ENCODE measurements at regions not wholly inside any gene's neighbourhood (a gene's known extent, or its start where the extent isn't known, plus 50 kb on each side); places are given as distances from the start of the nearest gene placed in this dataset.

GRCh38 chr5:158537366-158537765 is 562.4 kb downstream of the EBF1 start:
- intact Hi-C loops (cut with micrococcal nuclease; ENCODE audit: unreplicated experiment) = no loop called here
- Histone ChIP-seq H3K4me2 (ENCODE audit: low read depth, low read length) (no peak overlapping the region), H4K20me1 (ENCODE audit: insufficient read depth, low read length) (no peaks in the 10 kb centered on the region), H3K27ac (ENCODE audit: extremely low read length, insufficient read depth, low read length) (no peak overlapping the region), H3K4me1 (ENCODE audit: insufficient read depth, low read length) (no peaks in the 10 kb centered on the region), H3K4me3 (replicated peaks in 1 of 3; ENCODE audit: insufficient read depth in 1 of 3, low read depth in 2 of 3, low read length in 3 of 3) (no peak overlapping the region), H3K36me3 (replicated peaks in 1 of 2; ENCODE audit: control insufficient read depth in 1 of 2, insufficient read depth in 2 of 2, low read length in 2 of 2) (no peaks in the 10 kb centered on the region), H3K9ac (ENCODE audit: insufficient read depth, low read depth, low read length) (no peak overlapping the region), H3K9me3 (ENCODE audit: low read length) (no peaks in the 10 kb centered on the region), H2AFZ (ENCODE audit: low read length) (no peak overlapping the region), H3K79me2 (ENCODE audit: insufficient read depth, low read length) (no peaks in the 10 kb centered on the region), H3K27me3 (ENCODE audit: control insufficient read depth in 1 of 2, insufficient read depth in 2 of 2, low read length in 2 of 2) (no peaks in the 10 kb centered on the region)
- CTCF ChIA-PET (ENCODE audit: low intra/inter-chr PET ratio, low total read pairs) = no interaction called here
- FAIRE-seq (no peak), DNase-seq (ENCODE audit: low spot score) (no peak), ATAC-seq (no peak)
- POLR2A ChIA-PET = no interaction called here
- 18% methylated on average over 2 of the region's 2 CpGs for WGBS (ENCODE audit: low lambda C conversion rate)
- in situ Hi-C loops (cut with HindIII; ENCODE audit: extremely low pct_ligation_motif_present, low pct_unique_long_range_greater_than_20kb) = no loop called here
- BruUV-seq (replicated peaks) = no TSS peak
- TF ChIP-seq, protein P1, sequence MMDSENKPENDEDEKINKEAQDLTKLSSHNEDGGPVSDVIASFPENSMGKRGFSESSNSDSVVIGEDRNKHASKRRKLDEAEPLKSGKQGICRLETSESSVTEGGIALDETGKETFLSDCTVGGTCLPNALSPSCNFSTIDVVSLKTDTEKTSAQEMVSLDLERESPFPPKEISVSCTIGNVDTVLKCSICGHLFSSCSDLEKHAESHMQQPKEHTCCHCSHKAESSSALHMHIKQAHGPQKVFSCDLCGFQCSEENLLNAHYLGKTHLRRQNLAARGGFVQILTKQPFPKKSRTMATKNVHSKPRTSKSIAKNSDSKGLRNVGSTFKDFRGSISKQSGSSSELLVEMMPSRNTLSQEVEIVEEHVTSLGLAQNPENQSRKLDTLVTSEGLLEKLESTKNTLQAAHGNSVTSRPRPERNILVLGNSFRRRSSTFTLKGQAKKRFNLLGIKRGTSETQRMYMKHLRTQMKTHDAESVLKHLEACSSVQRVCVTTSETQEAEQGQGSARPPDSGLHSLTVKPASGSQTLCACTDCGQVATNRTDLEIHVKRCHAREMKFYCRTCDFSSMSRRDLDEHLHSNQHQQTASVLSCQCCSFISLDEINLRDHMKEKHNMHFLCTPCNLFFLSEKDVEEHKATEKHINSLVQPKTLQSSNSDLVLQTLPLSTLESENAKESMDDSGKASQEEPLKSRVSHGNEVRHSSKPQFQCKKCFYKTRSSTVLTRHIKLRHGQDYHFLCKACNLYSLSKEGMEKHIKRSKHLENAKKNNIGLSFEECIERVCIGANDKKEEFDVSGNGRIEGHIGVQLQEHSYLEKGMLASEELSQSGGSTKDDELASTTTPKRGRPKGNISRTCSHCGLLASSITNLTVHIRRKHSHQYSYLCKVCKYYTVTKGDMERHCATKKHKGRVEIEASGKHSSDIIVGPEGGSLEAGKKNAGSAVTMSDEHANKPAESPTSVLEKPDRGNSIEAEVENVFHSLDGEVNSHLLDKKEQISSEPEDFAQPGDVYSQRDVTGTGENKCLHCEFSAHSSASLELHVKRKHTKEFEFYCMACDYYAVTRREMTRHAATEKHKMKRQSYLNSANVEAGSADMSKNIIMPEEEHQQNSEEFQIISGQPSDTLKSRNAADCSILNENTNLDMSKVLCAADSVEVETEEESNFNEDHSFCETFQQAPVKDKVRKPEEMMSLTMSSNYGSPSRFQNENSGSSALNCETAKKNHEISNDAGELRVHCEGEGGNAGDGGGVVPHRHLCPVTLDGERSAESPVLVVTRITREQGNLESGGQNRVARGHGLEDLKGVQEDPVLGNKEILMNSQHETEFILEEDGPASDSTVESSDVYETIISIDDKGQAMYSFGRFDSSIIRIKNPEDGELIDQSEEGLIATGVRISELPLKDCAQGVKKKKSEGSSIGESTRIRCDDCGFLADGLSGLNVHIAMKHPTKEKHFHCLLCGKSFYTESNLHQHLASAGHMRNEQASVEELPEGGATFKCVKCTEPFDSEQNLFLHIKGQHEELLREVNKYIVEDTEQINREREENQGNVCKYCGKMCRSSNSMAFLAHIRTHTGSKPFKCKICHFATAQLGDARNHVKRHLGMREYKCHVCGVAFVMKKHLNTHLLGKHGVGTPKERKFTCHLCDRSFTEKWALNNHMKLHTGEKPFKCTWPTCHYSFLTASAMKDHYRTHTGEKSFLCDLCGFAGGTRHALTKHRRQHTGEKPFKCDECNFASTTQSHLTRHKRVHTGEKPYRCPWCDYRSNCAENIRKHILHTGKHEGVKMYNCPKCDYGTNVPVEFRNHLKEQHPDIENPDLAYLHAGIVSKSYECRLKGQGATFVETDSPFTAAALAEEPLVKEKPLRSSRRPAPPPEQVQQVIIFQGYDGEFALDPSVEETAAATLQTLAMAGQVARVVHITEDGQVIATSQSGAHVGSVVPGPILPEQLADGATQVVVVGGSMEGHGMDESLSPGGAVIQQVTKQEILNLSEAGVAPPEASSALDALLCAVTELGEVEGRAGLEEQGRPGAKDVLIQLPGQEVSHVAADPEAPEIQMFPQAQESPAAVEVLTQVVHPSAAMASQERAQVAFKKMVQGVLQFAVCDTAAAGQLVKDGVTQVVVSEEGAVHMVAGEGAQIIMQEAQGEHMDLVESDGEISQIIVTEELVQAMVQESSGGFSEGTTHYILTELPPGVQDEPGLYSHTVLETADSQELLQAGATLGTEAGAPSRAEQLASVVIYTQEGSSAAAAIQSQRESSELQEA (CRISPR knock-in tag; IDR thresholded peaks at IDR 0.05; ENCODE audit: not compliant biosample characterization) = no peak
- TF ChIP-seq, protein P2, sequence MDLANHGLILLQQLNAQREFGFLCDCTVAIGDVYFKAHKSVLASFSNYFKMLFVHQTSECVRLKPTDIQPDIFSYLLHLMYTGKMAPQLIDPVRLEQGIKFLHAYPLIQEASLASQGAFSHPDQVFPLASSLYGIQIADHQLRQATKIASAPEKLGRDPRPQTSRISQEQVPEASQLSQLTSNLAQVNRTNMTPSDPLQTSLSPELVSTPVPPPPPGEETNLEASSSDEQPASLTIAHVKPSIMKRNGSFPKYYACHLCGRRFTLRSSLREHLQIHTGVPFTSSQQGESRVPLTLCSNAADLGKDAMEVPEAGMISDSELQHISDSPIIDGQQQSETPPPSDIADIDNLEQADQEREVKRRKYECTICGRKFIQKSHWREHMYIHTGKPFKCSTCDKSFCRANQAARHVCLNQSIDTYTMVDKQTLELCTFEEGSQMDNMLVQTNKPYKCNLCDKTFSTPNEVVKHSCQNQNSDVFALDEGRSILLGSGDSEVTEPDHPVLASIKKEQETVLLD (CRISPR knock-in tag; IDR thresholded peaks at IDR 0.05; ENCODE audit: low read depth) = no peak
- TF ChIP-seq ZNF614 (CRISPR knock-in tag; IDR thresholded peaks at IDR 0.05; ENCODE audit: borderline replicate concordance) = no peak
- no peak for TF ChIP-seq SNAI1 (CRISPR knock-in tag; IDR thresholded peaks at IDR 0.05; ENCODE audit: borderline replicate concordance)
- no peak for TF ChIP-seq CEBPB (IDR thresholded peaks at IDR 0.05; ENCODE audit: borderline replicate concordance, low read depth, low read length)
- TF ChIP-seq SOX5 (CRISPR knock-in tag; IDR thresholded peaks at IDR 0.05; ENCODE audit: borderline replicate concordance) = no peak
